Right lobe of liver (tissue), 4 donors: ENCODE measurements at regions not wholly inside any gene's neighbourhood (a gene's known extent, or its start where the extent isn't known, plus 50 kb on each side); places are given as distances from the start of the nearest gene placed in this dataset.

ENCODE experiments used
- CTCF ChIP-seq, 4 donors: fragments of 200-600 bp in 3 of 4; fragments of 450-650 bp in 1 of 4; IDR thresholded peaks; one replicate each; pipeline versions ENCODE4 v1.5.1 to v1.8.0; 2016 to 2022; ENCODE audit warnings: antibody characterized with exemption in 4 of 4, mild to moderate bottlenecking in 2 of 4
- POLR2A ChIP-seq: fragments of 450-650 bp; IDR thresholded peaks from one replicate; pipeline ENCODE4 v1.6.1; 2017; ENCODE audit warnings: antibody characterized with exemption, mild to moderate bottlenecking
- donor health status: DM: no; HTN: no; CAD: no.
- donor health status: DM: no; HTN: no; CAD: no.
- donor health status: DM: no; HTN: yes; CAD: no.

- no peak for TF ChIP-seq CTCF (IDR thresholded peaks at IDR 0.05)
- TF ChIP-seq POLR2A: no peak
Measured at GRCh38 chr10:114714281-114714741, 56.2 kb upstream of the ABLIM1 start.
